ENCODE measurements at regions not wholly inside any gene's neighbourhood (a gene's known extent, or its start where the extent isn't known, plus 50 kb on each side); places are given as distances from the start of the nearest gene placed in this dataset.
"Not testable (repeated sequence)": the region's sequence is repeated elsewhere in the genome, so short reads cannot be mapped to it uniquely, and the experiment has no call there.

GRCh38 chr18:57885931-57886330 is 82.8 kb upstream of the ATP8B1 start:
- Mint-ChIP-seq H3K4me1 (ENCODE audit: low read depth, unreplicated experiment) (peaks cover 69% of the 10 kb centered on the region), H3K27me3 (ENCODE audit: unreplicated experiment) (no peaks in the 10 kb centered on the region), H3K27ac (ENCODE audit: unreplicated experiment) (no peak overlapping the region), H3K9me3 (ENCODE audit: low read depth, unreplicated experiment) (no peaks in the 10 kb centered on the region), H3K36me3 (ENCODE audit: insufficient read depth, unreplicated experiment) (peaks cover 11% of the 10 kb centered on the region), H3K4me3 (ENCODE audit: low read depth, unreplicated experiment) (no peak overlapping the region)
- no peak for DNase-seq
- no TSS peak for BruUV-seq (replicated peaks)
- intact Hi-C loops (cut with micrococcal nuclease; ENCODE audit: unreplicated experiment): loop anchor here (10.0 kb wide), 2 partner anchors 429 to 609 kb away; no protein-coding TSS in a partner anchor
- CTCF ChIA-PET: no interaction called here
- no peak for TF ChIP-seq CTCF (IDR thresholded peaks at IDR 0.05; ENCODE audit: unreplicated experiment)

GRCh38 chr18:57882465-57882864 is 79.3 kb upstream of the ATP8B1 start:
- H3K27me3 Mint-ChIP-seq (ENCODE audit: unreplicated experiment): no peaks in the 10 kb centered on the region
- peaks cover 9% of the 10 kb centered on the region for H3K9me3 Mint-ChIP-seq (ENCODE audit: low read depth, unreplicated experiment)
- CTCF ChIA-PET: interaction anchor here (0.7 to 2.0 kb wide), 9 partner anchors 19 to 439 kb away, joined by 3 to 14 read pairs (median 4); partner anchors contain the start of gene NEDD4L
- H3K4me3 Mint-ChIP-seq (ENCODE audit: low read depth, unreplicated experiment): no peak overlapping the region
- no TSS peak for BruUV-seq (replicated peaks)
- intact Hi-C loops (cut with micrococcal nuclease; ENCODE audit: unreplicated experiment): loop anchor here (1.0 to 10.0 kb wide), 6 partner anchors 75 to 612 kb away; no protein-coding TSS in a partner anchor
- TF ChIP-seq CTCF (IDR thresholded peaks at IDR 0.05; ENCODE audit: unreplicated experiment): no peak
- H3K27ac Mint-ChIP-seq (ENCODE audit: unreplicated experiment): peak overlapping the region; percentile 10
- DNase-seq: no peak
- peaks cover 34% of the 10 kb centered on the region for H3K4me1 Mint-ChIP-seq (ENCODE audit: low read depth, unreplicated experiment)
- H3K36me3 Mint-ChIP-seq (ENCODE audit: insufficient read depth, unreplicated experiment): peaks cover 4% of the 10 kb centered on the region

GRCh38 chr18:57881818-57882413 is 78.8 kb upstream of the ATP8B1 start:
- peak overlapping the region; percentile 37 for H3K27ac Mint-ChIP-seq (ENCODE audit: unreplicated experiment)
- no TSS peak for BruUV-seq (replicated peaks)
- peak; percentile 78 for DNase-seq

GRCh38 chr18:57879924-57880323 is 76.8 kb upstream of the ATP8B1 start:
- H3K27me3 Mint-ChIP-seq (ENCODE audit: unreplicated experiment); H3K36me3 Mint-ChIP-seq (ENCODE audit: insufficient read depth, unreplicated experiment); H3K27ac Mint-ChIP-seq (ENCODE audit: unreplicated experiment); DNase-seq; CTCF ChIA-PET; BruUV-seq (replicated peaks); H3K4me3 Mint-ChIP-seq (ENCODE audit: low read depth, unreplicated experiment): not testable (repeated sequence)
- H3K4me1 Mint-ChIP-seq (ENCODE audit: low read depth, unreplicated experiment): peaks cover 21% of the 10 kb centered on the region
- intact Hi-C loops (cut with micrococcal nuclease; ENCODE audit: unreplicated experiment): loop anchor here (5.0 to 10.0 kb wide), 5 partner anchors 77 to 615 kb away; no protein-coding TSS in a partner anchor
- H3K9me3 Mint-ChIP-seq (ENCODE audit: low read depth, unreplicated experiment): peaks cover 15% of the 10 kb centered on the region

More at GRCh38 chr18:57881818-57882413, 78.8 kb upstream of the ATP8B1 start:
- TF ChIP-seq CTCF (IDR thresholded peaks at IDR 0.05; ENCODE audit: unreplicated experiment): peak; percentile 85
- Mint-ChIP-seq H3K27me3 (ENCODE audit: unreplicated experiment) (no peaks in the 10 kb centered on the region), H3K4me3 (ENCODE audit: low read depth, unreplicated experiment) (no peak overlapping the region), H3K4me1 (ENCODE audit: low read depth, unreplicated experiment) (peaks cover 31% of the 10 kb centered on the region), H3K36me3 (ENCODE audit: insufficient read depth, unreplicated experiment) (peaks cover 4% of the 10 kb centered on the region), H3K9me3 (ENCODE audit: low read depth, unreplicated experiment) (peaks cover 11% of the 10 kb centered on the region)
- intact Hi-C loops (cut with micrococcal nuclease; ENCODE audit: unreplicated experiment): loop anchor here (1.0 to 10.0 kb wide), 6 partner anchors 75 to 613 kb away; no protein-coding TSS in a partner anchor
- CTCF ChIA-PET: interaction anchor here (0.7 to 2.0 kb wide), 9 partner anchors 20 to 440 kb away, joined by 3 to 14 read pairs (median 4); partner anchors contain the start of gene NEDD4L

- no TSS peak for BruUV-seq (replicated peaks)
- no peaks in the 10 kb centered on the region for H3K36me3 Mint-ChIP-seq (ENCODE audit: insufficient read depth, unreplicated experiment)
- H3K9me3 Mint-ChIP-seq (ENCODE audit: low read depth, unreplicated experiment): peaks cover 9% of the 10 kb centered on the region
- DNase-seq: no peak
- H3K27me3 Mint-ChIP-seq (ENCODE audit: unreplicated experiment): no peaks in the 10 kb centered on the region
- no peak for TF ChIP-seq CTCF (IDR thresholded peaks at IDR 0.05; ENCODE audit: unreplicated experiment)
- peaks cover 11% of the 10 kb centered on the region for H3K4me1 Mint-ChIP-seq (ENCODE audit: low read depth, unreplicated experiment)
- no peak overlapping the region for H3K4me3 Mint-ChIP-seq (ENCODE audit: low read depth, unreplicated experiment)
- intact Hi-C loops (cut with micrococcal nuclease; ENCODE audit: unreplicated experiment): no loop called here
- CTCF ChIA-PET: interaction anchor here (0.5 kb wide), 1 partner anchor 44 kb away, joined by 5 read pairs; no protein-coding TSS in a partner anchor
- H3K27ac Mint-ChIP-seq (ENCODE audit: unreplicated experiment): no peak overlapping the region
These were observed 66.1 kb upstream of the ATP8B1 start for GRCh38 chr18:57869221-57869620.

Measured in Calu3 (cell line).